Esophagus squamous epithelium (tissue), 4 donors: ENCODE measurements at regions not wholly inside any gene's neighbourhood (a gene's known extent, or its start where the extent isn't known, plus 50 kb on each side); places are given as distances from the start of the nearest gene placed in this dataset.

Experiments
- CTCF ChIP-seq, 6 experiments: fragments of 450-650 bp in 4 of 6; fragments of 200-600 bp in 2 of 6; sonication (generic) in 2 of 6; IDR thresholded peaks; one replicate each; pipeline ENCODE4 v1.5.1; 2016 to 2019; ENCODE audit warnings: antibody characterized with exemption in 6 of 6, mild to moderate bottlenecking in 4 of 6, moderate library complexity in 4 of 6
- POLR2A ChIP-seq, 4 donors: fragments of 450-650 bp; IDR thresholded peaks; one replicate each; pipeline ENCODE4 v1.6.1; 2017; ENCODE audit warnings: antibody characterized with exemption in 4 of 4, mild to moderate bottlenecking in 4 of 4, moderate library complexity in 3 of 4

- TF ChIP-seq CTCF (IDR thresholded peaks at IDR 0.05), result no peak
- no peak for TF ChIP-seq POLR2A (IDR thresholded peaks at IDR 0.05)
Measured at GRCh38 chr1:226476066-226476465, 68.2 kb upstream of the PARP1 start.
